OCI-LY7 (cell line): ENCODE measurements at regions not wholly inside any gene's neighbourhood (a gene's known extent, or its start where the extent isn't known, plus 50 kb on each side); places are given as distances from the start of the nearest gene placed in this dataset.

ENCODE experiments used
- BruUV-seq: library from RNA; stranded (reverse); fragments of 400-500 nt; replicated peaks from 2 replicates; lab custom pipeline; 2021; lab: Mats Ljungman, UMichigan
- CTCF ChIA-PET: fragments of 300-600 bp; sonication (Branson Sonifier 250); formaldehyde crosslinking; loops from one replicate; lab custom pipeline; 2022; ENCODE audit warnings: antibody characterized with exemption; ENCODE audit not compliant: unreplicated experiment; lab: Charles Lee
- POLR2A ChIA-PET: fragments of 300-600 bp; sonication (Branson Sonifier 250); formaldehyde crosslinking; loops from one replicate; lab custom pipeline; 2022; ENCODE audit warnings: antibody characterized with exemption; lab: Charles Lee
- DNase-seq: peaks from one replicate; pipeline ENCODE4 v3.0.0-alpha.2; 2015; ENCODE audit warnings: low spot score
- H2AFZ ChIP-seq: fragments of 200-600 bp; sonication (generic), shearing (Covaris generic); 2 replicates; pipeline ENCODE4 v1.6.1; 2014; ENCODE audit warnings: mild to moderate bottlenecking, antibody characterized with exemption, low read length, moderate library complexity
- H3K27ac ChIP-seq: fragments of 200-600 bp; sonication (generic); 2 replicates; pipeline ENCODE4 v1.5.1; 2014; ENCODE audit warnings: mixed run types, low read depth, mild to moderate bottlenecking, moderate library complexity, low read length, inconsistent platforms; ENCODE audit not compliant: poor library complexity, severe bottlenecking
- H3K36me3 ChIP-seq: fragments of 200-600 bp; sonication (generic); 2 replicates; pipeline ENCODE4 v1.6.1; 2014; ENCODE audit warnings: mild to moderate bottlenecking, antibody characterized with exemption, low read length, moderate library complexity, mixed read lengths; ENCODE audit not compliant: insufficient read depth
- H3K4me1 ChIP-seq: fragments of 200-600 bp; sonication (generic); 2 replicates; pipeline ENCODE4 v1.5.1; 2014; ENCODE audit warnings: mild to moderate bottlenecking, low read length; ENCODE audit not compliant: insufficient read depth, poor library complexity, severe bottlenecking
- H3K4me2 ChIP-seq: fragments of 200-600 bp; sonication (generic); 2 replicates; pipeline ENCODE4 v1.6.1; 2014; ENCODE audit warnings: mild to moderate bottlenecking, low read length
- H3K4me3 ChIP-seq: fragments of 200-600 bp; sonication (generic); 2 replicates; pipeline ENCODE4 v1.5.1; 2014; ENCODE audit warnings: mild to moderate bottlenecking, low read depth, low read length; ENCODE audit not compliant: poor library complexity, severe bottlenecking
- H3K79me2 ChIP-seq: fragments of 200-600 bp; sonication (generic); 2 replicates; pipeline ENCODE4 v1.6.1; 2016; ENCODE audit warnings: low read depth, mild to moderate bottlenecking, low read length, moderate library complexity, mixed read lengths; ENCODE audit not compliant: insufficient read depth
- H3K9me2 ChIP-seq: fragments of 200-600 bp; sonication (generic); 2 replicates; pipeline ENCODE4 v1.6.1; 2016; ENCODE audit warnings: mild to moderate bottlenecking, low read length, mixed read lengths; ENCODE audit not compliant: insufficient read depth
- H3K9me3 ChIP-seq: fragments of 200-600 bp; sonication (generic); 2 replicates; pipeline ENCODE4 v1.6.1; 2014; ENCODE audit warnings: mild to moderate bottlenecking, mixed run types, low read length, mixed read lengths
- H4K20me1 ChIP-seq: fragments of 200-600 bp; sonication (generic); 2 replicates; pipeline ENCODE4 v1.6.1; 2014; ENCODE audit warnings: mild to moderate bottlenecking, antibody characterized with exemption, low read length, moderate library complexity, mixed read lengths; ENCODE audit not compliant: insufficient read depth
- EZH2phosphoT487 ChIP-seq: fragments of 200-600 bp; sonication (generic); IDR thresholded peaks from 2 replicates; pipeline ENCODE4 v1.6.1; 2018; ENCODE audit warnings: low read depth, borderline replicate concordance, mild to moderate bottlenecking, mixed run types, antibody characterized with exemption, low read length, moderate library complexity, mixed read lengths
- intact Hi-C: fragments of 100-400 bp; cut with micrococcal nuclease; formaldehyde crosslinking; loops from one replicate; pipeline ENCODE4 v1.10.0; 2022; ENCODE audit not compliant: unreplicated experiment
- TF ChIP-seq, protein P1 (sequence below): fragments of 200-600 bp; sonication (generic); conservative IDR thresholded peaks from 2 replicates; pipeline ENCODE4 v1.5.1; 2014; ENCODE audit warnings: mild to moderate bottlenecking, antibody characterized with exemption, low read length, moderate library complexity, mixed read lengths

DNA sequence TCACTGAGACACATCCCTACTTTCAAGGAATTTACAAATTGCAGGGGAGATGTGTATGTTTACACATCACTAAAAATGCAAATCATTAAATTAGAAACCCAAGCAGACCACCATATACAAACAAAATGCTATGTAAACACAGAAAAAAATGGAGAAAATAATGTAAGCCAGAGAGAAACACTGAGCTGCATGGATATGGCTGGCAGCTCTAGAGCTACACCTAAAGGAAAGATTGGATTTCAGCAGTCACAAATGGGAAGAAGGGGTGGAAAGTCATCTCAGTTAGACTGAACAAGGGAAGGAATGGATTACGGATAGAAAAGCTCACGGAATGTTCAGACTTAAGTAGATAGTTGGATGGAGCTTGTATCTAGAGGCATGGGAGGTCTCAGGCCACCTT, 186.3 kb downstream of the MOSPD2 start:
- Histone ChIP-seq H3K4me3 (no peak overlapping the region), H3K4me1 (no peaks in the 10 kb centered on the region)

DNA sequence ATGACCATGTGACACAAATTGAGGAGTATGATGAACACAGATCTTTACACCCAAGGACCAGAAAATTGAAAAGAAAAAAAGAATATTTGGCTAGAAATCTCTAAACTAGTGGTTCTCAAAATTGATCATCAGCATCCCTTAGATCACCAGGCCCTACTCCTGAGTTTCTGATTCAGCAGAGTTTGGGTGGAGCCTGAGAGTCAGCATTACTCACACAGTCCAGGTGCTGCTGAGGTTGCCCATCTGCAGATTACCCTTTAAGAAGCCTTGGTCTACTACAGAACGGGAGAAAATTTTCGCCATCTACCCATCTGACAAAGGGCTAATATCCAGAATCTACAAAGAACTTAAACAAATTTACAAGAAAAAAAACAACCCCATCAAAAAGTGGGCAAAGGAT, 182.8 kb downstream of the MOSPD2 start:
- POLR2A ChIA-PET, result no interaction called here
- H3K4me3 ChIP-seq, result no peak overlapping the region
- intact Hi-C loops, result no loop called here
- no peak overlapping the region for H2AFZ ChIP-seq
- no TSS peak for BruUV-seq
- no peaks in the 10 kb centered on the region for H3K9me3 ChIP-seq
- no peak for DNase-seq
- CTCF ChIA-PET, result no interaction called here
- no peaks in the 10 kb centered on the region for H3K9me2 ChIP-seq
- no peak overlapping the region for H3K4me2 ChIP-seq
- no peaks in the 10 kb centered on the region for H3K79me2 ChIP-seq
- no peak overlapping the region for H3K27ac ChIP-seq
- TF ChIP-seq, protein P1, sequence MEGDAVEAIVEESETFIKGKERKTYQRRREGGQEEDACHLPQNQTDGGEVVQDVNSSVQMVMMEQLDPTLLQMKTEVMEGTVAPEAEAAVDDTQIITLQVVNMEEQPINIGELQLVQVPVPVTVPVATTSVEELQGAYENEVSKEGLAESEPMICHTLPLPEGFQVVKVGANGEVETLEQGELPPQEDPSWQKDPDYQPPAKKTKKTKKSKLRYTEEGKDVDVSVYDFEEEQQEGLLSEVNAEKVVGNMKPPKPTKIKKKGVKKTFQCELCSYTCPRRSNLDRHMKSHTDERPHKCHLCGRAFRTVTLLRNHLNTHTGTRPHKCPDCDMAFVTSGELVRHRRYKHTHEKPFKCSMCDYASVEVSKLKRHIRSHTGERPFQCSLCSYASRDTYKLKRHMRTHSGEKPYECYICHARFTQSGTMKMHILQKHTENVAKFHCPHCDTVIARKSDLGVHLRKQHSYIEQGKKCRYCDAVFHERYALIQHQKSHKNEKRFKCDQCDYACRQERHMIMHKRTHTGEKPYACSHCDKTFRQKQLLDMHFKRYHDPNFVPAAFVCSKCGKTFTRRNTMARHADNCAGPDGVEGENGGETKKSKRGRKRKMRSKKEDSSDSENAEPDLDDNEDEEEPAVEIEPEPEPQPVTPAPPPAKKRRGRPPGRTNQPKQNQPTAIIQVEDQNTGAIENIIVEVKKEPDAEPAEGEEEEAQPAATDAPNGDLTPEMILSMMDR, result no peak
- TF ChIP-seq EZH2phosphoT487, result no peak
- no peaks in the 10 kb centered on the region for H4K20me1 ChIP-seq
- no peaks in the 10 kb centered on the region for H3K4me1 ChIP-seq
- H3K36me3 ChIP-seq, result no peaks in the 10 kb centered on the region

More for the DNA sequence above, 186.3 kb downstream of the MOSPD2 start:
- TF ChIP-seq, protein P1, result no peak
- TF ChIP-seq EZH2phosphoT487, result no peak
- intact Hi-C loops, result no loop called here
- BruUV-seq, result no TSS peak
- Histone ChIP-seq H3K79me2 (no peaks in the 10 kb centered on the region), H3K9me3 (no peaks in the 10 kb centered on the region), H3K36me3 (no peaks in the 10 kb centered on the region), H3K4me2 (no peak overlapping the region), H2AFZ (no peak overlapping the region), H4K20me1 (no peaks in the 10 kb centered on the region), H3K9me2 (no peaks in the 10 kb centered on the region), H3K27ac (no peak overlapping the region)
- ChIA-PET POLR2A (no interaction called here), CTCF (no interaction called here)
- DNase-seq, result no peak

DNA sequence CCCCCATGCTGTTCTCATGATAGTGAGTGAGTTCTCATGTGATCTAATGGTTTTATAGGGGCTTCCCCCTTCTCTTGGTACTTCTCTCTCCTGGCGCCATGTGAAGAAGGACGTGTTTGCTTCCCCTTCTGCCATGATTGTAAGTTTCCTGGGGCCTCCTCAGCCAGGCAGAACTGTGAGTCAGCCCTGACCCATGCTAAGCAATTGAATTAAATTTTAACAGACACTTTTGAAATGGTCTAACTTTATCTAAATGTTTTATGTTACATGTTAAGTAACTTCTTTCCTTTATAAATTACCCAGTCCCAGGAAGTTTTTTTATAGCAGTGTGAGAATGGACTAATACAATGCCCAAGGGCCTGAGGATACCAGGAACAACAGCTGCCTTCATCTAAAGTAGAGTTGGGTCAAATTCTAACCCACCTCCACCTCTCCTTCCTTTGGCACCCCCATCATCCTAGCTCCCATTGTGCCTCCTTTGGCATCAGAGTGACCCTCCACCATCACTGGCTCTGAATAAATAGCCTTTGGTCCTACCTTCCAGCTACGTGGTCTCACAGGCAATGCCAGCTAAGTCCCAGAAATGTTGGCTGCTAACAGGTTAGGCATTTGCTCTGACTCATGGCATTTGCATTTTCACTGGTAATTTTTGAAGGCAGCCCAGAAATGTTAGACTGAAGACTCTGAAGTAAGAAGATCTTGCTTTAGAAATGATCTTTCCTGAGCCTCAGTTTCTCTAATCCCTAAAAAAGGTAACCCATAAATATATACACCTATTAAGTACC, 182.1 kb downstream of the MOSPD2 start:
- no peak overlapping the region for H3K4me3 ChIP-seq
- H3K4me1 ChIP-seq, result no peaks in the 10 kb centered on the region
- BruUV-seq, result no TSS peak
- intact Hi-C loops, result no loop called here
- H3K4me2 ChIP-seq, result no peak overlapping the region
- no peaks in the 10 kb centered on the region for H3K9me2 ChIP-seq
- H4K20me1 ChIP-seq, result no peaks in the 10 kb centered on the region
- no peaks in the 10 kb centered on the region for H3K79me2 ChIP-seq
- ChIA-PET CTCF (no interaction called here), POLR2A (no interaction called here)
- H2AFZ ChIP-seq, result no peak overlapping the region
- no peaks in the 10 kb centered on the region for H3K36me3 ChIP-seq
- H3K27ac ChIP-seq, result no peak overlapping the region
- DNase-seq, result no peak
- TF ChIP-seq EZH2phosphoT487, result no peak
- TF ChIP-seq, protein P1, result no peak
- H3K9me3 ChIP-seq, result no peaks in the 10 kb centered on the region
